ENCODE measurements at regions not wholly inside any gene's neighbourhood (a gene's known extent, or its start where the extent isn't known, plus 50 kb on each side); places are given as distances from the start of the nearest gene placed in this dataset.

GRCh38 chr14:98177551-98177950 is 1094.4 kb downstream of the BCL11B start:
- DNase-seq (ENCODE audit: low spot score), result no peak
- in situ Hi-C loops (cut with MboI; ENCODE audit: low sequenced_read_pairs, unreplicated experiment), result no loop called here
- TF ChIP-seq CTCF (IDR thresholded peaks at IDR 0.05; ENCODE audit: borderline replicate concordance, control extremely low read depth, extremely low read depth, insufficient read depth, missing control alignments), result no peak

GRCh38 chr14:98181241-98181640 is 1090.8 kb downstream of the BCL11B start:
- DNase-seq (ENCODE audit: low spot score), result no peak
- no peak for TF ChIP-seq CTCF (IDR thresholded peaks at IDR 0.05; ENCODE audit: borderline replicate concordance, control extremely low read depth, extremely low read depth, insufficient read depth, missing control alignments)
- in situ Hi-C loops (cut with MboI; ENCODE audit: low sequenced_read_pairs, unreplicated experiment), result no loop called here

- no peak for TF ChIP-seq CTCF (IDR thresholded peaks at IDR 0.05; ENCODE audit: borderline replicate concordance, control extremely low read depth, extremely low read depth, insufficient read depth, missing control alignments)
- no peak for DNase-seq (ENCODE audit: low spot score)
- in situ Hi-C loops (cut with MboI; ENCODE audit: low sequenced_read_pairs, unreplicated experiment), result no loop called here
Measured at GRCh38 chr14:98181768-98182167, 1090.2 kb downstream of the BCL11B start.

- DNase-seq (ENCODE audit: low spot score), result no peak
- TF ChIP-seq CTCF (IDR thresholded peaks at IDR 0.05; ENCODE audit: borderline replicate concordance, control extremely low read depth, extremely low read depth, insufficient read depth, missing control alignments), result no peak
- in situ Hi-C loops (cut with MboI; ENCODE audit: low sequenced_read_pairs, unreplicated experiment), result no loop called here
Measured at GRCh38 chr14:98182393-98183055, 1089.5 kb downstream of the BCL11B start.

GRCh38 chr14:98183556-98183955 is 1088.4 kb downstream of the BCL11B start:
- TF ChIP-seq CTCF (IDR thresholded peaks at IDR 0.05; ENCODE audit: borderline replicate concordance, control extremely low read depth, extremely low read depth, insufficient read depth, missing control alignments), result no peak
- no peak for DNase-seq (ENCODE audit: low spot score)
- in situ Hi-C loops (cut with MboI; ENCODE audit: low sequenced_read_pairs, unreplicated experiment), result no loop called here

- no peak for DNase-seq (ENCODE audit: low spot score)
- in situ Hi-C loops (cut with MboI; ENCODE audit: low sequenced_read_pairs, unreplicated experiment), result no loop called here
Measured at GRCh38 chr14:98184457-98184856, 1087.5 kb downstream of the BCL11B start.

More at GRCh38 chr14:98184457-98184856, 1087.5 kb downstream of the BCL11B start:
- no peak for TF ChIP-seq CTCF (IDR thresholded peaks at IDR 0.05; ENCODE audit: borderline replicate concordance, control extremely low read depth, extremely low read depth, insufficient read depth, missing control alignments)
